ENCODE measurements at regions not wholly inside any gene's neighbourhood (a gene's known extent, or its start where the extent isn't known, plus 50 kb on each side); places are given as distances from the start of the nearest gene placed in this dataset.
A peak's percentile ranks its signal among the peaks of the same experiment; 100 is the strongest.

GRCh38 chr4:111274486-111274885, 651.6 kb upstream of the PITX2 start:
- Histone ChIP-seq H3K36me3 (ENCODE audit: control insufficient read depth, insufficient read depth, low read length) (no peaks in the 10 kb centered on the region), H3K27me3 (ENCODE audit: control insufficient read depth, insufficient read depth, low read length) (no peaks in the 10 kb centered on the region), H3K4me3 (ENCODE audit: low read depth, low read length) (no peak overlapping the region)
- POLR2A ChIA-PET: no interaction called here
- CTCF ChIA-PET: interaction anchor here (0.5 to 1.7 kb wide), 3 partner anchors 8 to 208 kb away, joined by 3 to 7 read pairs (median 5); no protein-coding TSS in a partner anchor
- DNase-seq (ENCODE audit: low read depth): no peak
- no peak for TF ChIP-seq CTCF (IDR thresholded peaks at IDR 0.05; ENCODE audit: insufficient read depth, low read depth, low read length)

GRCh38 chr4:111281219-111281618, 658.3 kb upstream of the PITX2 start:
- ChIA-PET POLR2A (no interaction called here), CTCF (no interaction called here)
- Histone ChIP-seq H3K27me3 (ENCODE audit: control insufficient read depth, insufficient read depth, low read length) (no peaks in the 10 kb centered on the region), H3K36me3 (ENCODE audit: control insufficient read depth, insufficient read depth, low read length) (no peaks in the 10 kb centered on the region), H3K4me3 (ENCODE audit: low read depth, low read length) (no peak overlapping the region)
- TF ChIP-seq CTCF (IDR thresholded peaks at IDR 0.05; ENCODE audit: insufficient read depth, low read depth, low read length): no peak
- no peak for DNase-seq (ENCODE audit: low read depth)

DNA sequence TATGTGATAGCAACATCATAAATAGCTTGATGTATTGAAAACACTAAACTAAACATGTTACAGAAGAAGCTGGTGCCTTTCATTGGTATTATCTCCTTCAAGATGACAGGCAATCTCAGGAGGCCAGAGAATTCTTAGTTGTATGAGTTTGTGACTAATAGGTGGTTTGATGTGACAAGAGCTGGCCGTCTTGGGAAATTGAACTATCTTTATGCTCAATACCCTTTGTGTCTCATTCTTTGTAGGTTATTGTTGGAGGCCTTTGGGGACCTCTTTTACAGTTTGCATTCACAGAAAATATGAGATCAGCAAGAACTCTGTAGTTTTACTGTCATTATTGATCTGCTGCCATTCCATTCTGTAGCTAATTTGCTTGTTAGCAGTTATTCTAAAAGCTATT, 659.2 kb upstream of the PITX2 start:
- ChIA-PET CTCF (interaction anchor here (1.0 kb wide), 1 partner anchor 10 kb away, joined by 3 read pairs; no protein-coding TSS in a partner anchor), POLR2A (no interaction called here)

DNA sequence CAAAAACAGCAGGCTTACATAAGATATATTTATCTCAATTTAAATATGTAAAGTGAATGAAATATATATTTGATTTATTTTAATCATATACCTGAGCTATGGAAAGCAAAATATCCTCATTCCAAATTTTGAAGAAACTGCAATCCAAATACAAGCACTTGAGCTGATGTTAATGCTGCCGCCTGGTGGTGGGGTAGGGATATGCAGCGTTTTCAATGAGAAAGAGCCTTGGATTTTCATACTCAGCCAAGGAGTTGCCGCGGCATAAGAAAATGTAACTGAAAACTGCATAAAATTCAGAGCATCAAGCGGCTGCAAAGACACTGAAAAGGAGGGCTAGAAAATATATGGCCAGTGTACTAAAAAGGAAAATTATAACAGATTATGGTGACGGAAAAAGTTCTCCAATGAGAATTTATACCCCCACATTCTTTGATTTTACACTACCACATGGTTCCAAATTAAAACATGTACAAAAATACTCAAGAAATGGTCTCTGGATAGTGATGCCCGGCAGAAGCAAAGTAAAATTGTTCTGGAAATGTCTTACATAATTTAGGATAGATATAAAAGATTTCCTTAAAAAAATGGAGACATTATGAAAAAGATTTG, 660.3 kb upstream of the PITX2 start:
- no peak overlapping the region for H3K4me3 ChIP-seq (ENCODE audit: low read depth, low read length)
- peak; percentile 87 for TF ChIP-seq CTCF (IDR thresholded peaks at IDR 0.05; ENCODE audit: insufficient read depth, low read depth, low read length)
- no peaks in the 10 kb centered on the region for H3K36me3 ChIP-seq (ENCODE audit: control insufficient read depth, insufficient read depth, low read length)
- H3K27me3 ChIP-seq (ENCODE audit: control insufficient read depth, insufficient read depth, low read length): no peaks in the 10 kb centered on the region
- POLR2A ChIA-PET: interaction anchor here (0.6 kb wide), 1 partner anchor 151 kb away, joined by 4 read pairs; no protein-coding TSS in a partner anchor
- CTCF ChIA-PET: interaction anchor here (0.7 to 1.2 kb wide), 7 partner anchors 9 to 21 kb away, joined by 3 to 6 read pairs (median 5); no protein-coding TSS in a partner anchor
- DNase-seq (ENCODE audit: low read depth): no peak

More for the DNA sequence above, 659.2 kb upstream of the PITX2 start:
- H3K4me3 ChIP-seq (ENCODE audit: low read depth, low read length): no peak overlapping the region
- H3K36me3 ChIP-seq (ENCODE audit: control insufficient read depth, insufficient read depth, low read length): no peaks in the 10 kb centered on the region
- no peak for TF ChIP-seq CTCF (IDR thresholded peaks at IDR 0.05; ENCODE audit: insufficient read depth, low read depth, low read length)
- DNase-seq (ENCODE audit: low read depth): no peak
- H3K27me3 ChIP-seq (ENCODE audit: control insufficient read depth, insufficient read depth, low read length): no peaks in the 10 kb centered on the region

DNA sequence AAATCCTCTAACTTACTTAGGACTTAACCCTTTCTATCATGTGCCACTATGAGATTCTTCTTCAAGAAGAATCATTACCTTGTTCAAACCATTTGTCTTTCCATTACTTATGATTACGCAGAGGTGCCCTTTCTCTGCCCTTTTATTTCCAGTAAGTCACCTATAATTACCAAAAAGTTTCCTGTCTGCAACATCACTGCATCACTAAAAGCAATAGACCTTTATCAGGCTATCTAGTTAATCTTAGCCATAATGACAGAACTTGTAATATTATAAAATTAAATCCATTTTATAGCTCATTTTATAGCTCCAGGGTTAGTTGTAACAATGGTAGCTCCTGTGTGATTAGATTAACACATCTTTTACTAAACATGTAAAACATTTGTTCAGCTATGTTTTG, 673.6 kb upstream of the PITX2 start:
- TF ChIP-seq CTCF (IDR thresholded peaks at IDR 0.05; ENCODE audit: insufficient read depth, low read depth, low read length): no peak
- Histone ChIP-seq H3K36me3 (ENCODE audit: control insufficient read depth, insufficient read depth, low read length) (no peaks in the 10 kb centered on the region), H3K4me3 (ENCODE audit: low read depth, low read length) (no peak overlapping the region), H3K27me3 (ENCODE audit: control insufficient read depth, insufficient read depth, low read length) (no peaks in the 10 kb centered on the region)
- DNase-seq (ENCODE audit: low read depth): no peak
- POLR2A ChIA-PET: no interaction called here
- CTCF ChIA-PET: interaction anchor here (0.7 to 1.4 kb wide), 3 partner anchors 13 to 280 kb away, joined by 3 to 5 read pairs (median 3); no protein-coding TSS in a partner anchor
